Esophagus squamous epithelium (tissue), 4 donors: ENCODE measurements at regions not wholly inside any gene's neighbourhood (a gene's known extent, or its start where the extent isn't known, plus 50 kb on each side); places are given as distances from the start of the nearest gene placed in this dataset.

Experiments
- CTCF ChIP-seq, 6 experiments: fragments of 450-650 bp in 4 of 6; fragments of 200-600 bp in 2 of 6; sonication (generic) in 2 of 6; IDR thresholded peaks; one replicate each; pipeline ENCODE4 v1.5.1; 2016 to 2019; ENCODE audit warnings: antibody characterized with exemption in 6 of 6, mild to moderate bottlenecking in 4 of 6, moderate library complexity in 4 of 6
- POLR2A ChIP-seq, 4 donors: fragments of 450-650 bp; IDR thresholded peaks; one replicate each; pipeline ENCODE4 v1.6.1; 2017; ENCODE audit warnings: antibody characterized with exemption in 4 of 4, mild to moderate bottlenecking in 4 of 4, moderate library complexity in 3 of 4

GRCh38 chr5:165030971-165031370 is 1525.6 kb downstream of the MAT2B start:
- no peak for TF ChIP-seq CTCF (IDR thresholded peaks at IDR 0.05)
- TF ChIP-seq POLR2A (IDR thresholded peaks at IDR 0.05), result no peak
